ENCODE measurements at regions not wholly inside any gene's neighbourhood (a gene's known extent, or its start where the extent isn't known, plus 50 kb on each side); places are given as distances from the start of the nearest gene placed in this dataset.

GRCh38 chr2:160628811-160629210 lies 135.2 kb upstream of the RBMS1 start:
- H3K4me1 ChIP-seq (ENCODE audit: control insufficient read depth, extremely low read depth, insufficient read depth, low read length), result peaks cover 7% of the 10 kb centered on the region
- H2AFZ ChIP-seq (ENCODE audit: control insufficient read depth, low read length), result no peak overlapping the region
- no peaks in the 10 kb centered on the region for H3K9me3 ChIP-seq (ENCODE audit: control insufficient read depth, low read depth, low read length)
- no peak overlapping the region for H3K27ac ChIP-seq (ENCODE audit: control insufficient read depth, insufficient read depth, low read length)
- H3K9ac ChIP-seq (ENCODE audit: control insufficient read depth, extremely low read depth, insufficient read depth, low read length), result no peak overlapping the region
- DNase-seq (ENCODE audit: low read depth, low spot score) (no peak), FAIRE-seq (peak; percentile 92)
- H3K27me3 ChIP-seq (ENCODE audit: control insufficient read depth, extremely low read depth, insufficient read depth, low read length), result no peaks in the 10 kb centered on the region
- no peaks in the 10 kb centered on the region for H3K79me2 ChIP-seq (ENCODE audit: control insufficient read depth, insufficient read depth, low read length)
- peak overlapping the region; percentile 13 for H3K4me2 ChIP-seq (ENCODE audit: control insufficient read depth, extremely low read depth, insufficient read depth, low read depth, low read length)
- H3K9me1 ChIP-seq (ENCODE audit: control insufficient read depth, extremely low read depth, insufficient read depth, low read length), result no peaks in the 10 kb centered on the region
- TF ChIP-seq CTCF (optimal IDR thresholded peaks at IDR 0.05 in 1 of 3, IDR thresholded peaks at IDR 0.05 in 1 of 3, conservative IDR thresholded peaks at IDR 0.05 in 1 of 3; ENCODE audit: extremely low read depth in 1 of 3, insufficient read depth in 2 of 3, low read length in 3 of 3), result peak in 1 of 3 experiments; percentile 7
- no peak for TF ChIP-seq EZH2 (IDR thresholded peaks at IDR 0.05; ENCODE audit: low read length)
- no peaks in the 10 kb centered on the region for H4K20me1 ChIP-seq (ENCODE audit: control insufficient read depth, extremely low read depth, insufficient read depth, low read length)
- no peak overlapping the region for H3K4me3 ChIP-seq (ENCODE audit: control insufficient read depth in 2 of 3, extremely low read depth in 1 of 3, insufficient read depth in 2 of 3, low read depth in 1 of 3, low read length in 3 of 3)
- dilution Hi-C loops (cut with MboI; ENCODE audit: extremely low pct_ligation_motif_present, low sequenced_read_pairs), result no loop called here
- no peaks in the 10 kb centered on the region for H3K36me3 ChIP-seq (ENCODE audit: control insufficient read depth in 2 of 2, extremely low read depth in 1 of 2, insufficient read depth in 2 of 2, low read length in 2 of 2)

GRCh38 chr2:160630801-160631590 lies 137.4 kb upstream of the RBMS1 start:
- Histone ChIP-seq H2AFZ (ENCODE audit: control insufficient read depth, low read length) (no peak overlapping the region), H3K4me3 (ENCODE audit: control insufficient read depth in 2 of 3, extremely low read depth in 1 of 3, insufficient read depth in 2 of 3, low read depth in 1 of 3, low read length in 3 of 3) (no peak overlapping the region), H3K9ac (ENCODE audit: control insufficient read depth, extremely low read depth, insufficient read depth, low read length) (no peak overlapping the region), H3K9me1 (ENCODE audit: control insufficient read depth, extremely low read depth, insufficient read depth, low read length) (no peaks in the 10 kb centered on the region), H3K27me3 (ENCODE audit: control insufficient read depth, extremely low read depth, insufficient read depth, low read length) (no peaks in the 10 kb centered on the region), H3K4me2 (ENCODE audit: control insufficient read depth, extremely low read depth, insufficient read depth, low read depth, low read length) (no peak overlapping the region), H4K20me1 (ENCODE audit: control insufficient read depth, extremely low read depth, insufficient read depth, low read length) (no peaks in the 10 kb centered on the region), H3K9me3 (ENCODE audit: control insufficient read depth, low read depth, low read length) (no peaks in the 10 kb centered on the region), H3K27ac (ENCODE audit: control insufficient read depth, insufficient read depth, low read length) (no peak overlapping the region), H3K4me1 (ENCODE audit: control insufficient read depth, extremely low read depth, insufficient read depth, low read length) (peaks cover 7% of the 10 kb centered on the region), H3K79me2 (ENCODE audit: control insufficient read depth, insufficient read depth, low read length) (no peaks in the 10 kb centered on the region), H3K36me3 (ENCODE audit: control insufficient read depth in 2 of 2, extremely low read depth in 1 of 2, insufficient read depth in 2 of 2, low read length in 2 of 2) (no peaks in the 10 kb centered on the region)
- dilution Hi-C loops (cut with MboI; ENCODE audit: extremely low pct_ligation_motif_present, low sequenced_read_pairs), result no loop called here
- TF ChIP-seq EZH2 (IDR thresholded peaks at IDR 0.05; ENCODE audit: low read length), result no peak
- no peak for DNase-seq (ENCODE audit: low read depth, low spot score)
- FAIRE-seq, result no peak

Data from keratinocyte (primary cell).